NCI-H1694 treated with DMSO at 0.1 percent for 48 hours (cell line): ENCODE measurements at regions not wholly inside any gene's neighbourhood (a gene's known extent, or its start where the extent isn't known, plus 50 kb on each side); places are given as distances from the start of the nearest gene placed in this dataset.

Experiments used
- DNase-seq: peaks from one replicate; lab custom pipeline; 2025; lab: John Stamatoyannopoulos, UW

DNA sequence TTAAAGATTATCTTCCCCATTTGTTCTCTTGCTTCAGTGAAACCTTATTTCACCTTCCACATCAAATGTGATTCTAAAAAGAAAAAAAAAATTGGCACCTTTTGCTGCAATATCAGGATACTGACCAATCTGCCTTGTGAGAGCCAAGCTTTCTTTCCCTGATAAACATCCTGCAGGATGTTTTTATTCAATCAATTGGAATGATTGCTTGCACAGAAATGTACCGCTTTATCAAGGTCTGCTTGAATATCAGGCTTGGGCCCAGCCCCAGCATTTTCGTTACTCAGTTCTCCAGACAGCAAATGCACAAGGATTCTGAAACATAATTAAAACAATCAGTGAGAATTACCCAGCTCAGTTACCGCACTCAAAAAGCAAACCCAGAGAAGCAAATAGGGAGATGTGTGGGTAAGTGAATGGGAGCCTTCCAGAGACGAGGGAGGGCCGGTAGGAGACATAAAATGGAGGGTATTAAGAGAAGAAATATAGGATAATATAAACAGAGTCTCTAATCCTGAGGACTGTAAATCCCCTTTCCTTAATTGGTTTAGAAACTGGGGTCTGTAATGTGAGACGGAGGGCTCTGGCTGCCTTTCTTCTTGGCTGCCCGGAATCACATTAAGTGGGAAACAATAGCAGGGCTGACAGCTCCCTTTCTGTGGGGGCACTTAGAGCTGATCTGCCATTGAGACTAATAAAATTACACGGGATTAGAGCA lies 291.8 kb downstream of the ICOS start:
- DNase-seq, result no peak

DNA sequence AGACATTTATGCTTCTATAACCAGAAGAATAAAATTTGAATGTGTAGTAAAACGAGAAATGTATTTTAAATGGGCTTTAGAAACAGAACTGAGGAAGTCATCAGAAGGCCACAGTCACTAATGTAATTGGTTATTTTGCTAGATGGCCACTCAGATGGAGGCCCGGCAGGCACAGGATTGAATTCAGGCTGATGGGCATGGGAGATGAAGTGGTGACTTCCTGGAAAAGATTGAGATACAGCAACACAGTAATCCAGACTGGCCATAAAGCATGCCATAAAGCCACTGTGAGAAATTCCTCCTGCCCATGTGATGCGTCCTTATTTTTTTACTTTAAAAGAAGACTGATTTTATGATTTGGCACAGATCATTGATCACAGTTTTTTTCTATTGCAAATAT lies 297.7 kb downstream of the ICOS start:
- DNase-seq, result no peak

DNA sequence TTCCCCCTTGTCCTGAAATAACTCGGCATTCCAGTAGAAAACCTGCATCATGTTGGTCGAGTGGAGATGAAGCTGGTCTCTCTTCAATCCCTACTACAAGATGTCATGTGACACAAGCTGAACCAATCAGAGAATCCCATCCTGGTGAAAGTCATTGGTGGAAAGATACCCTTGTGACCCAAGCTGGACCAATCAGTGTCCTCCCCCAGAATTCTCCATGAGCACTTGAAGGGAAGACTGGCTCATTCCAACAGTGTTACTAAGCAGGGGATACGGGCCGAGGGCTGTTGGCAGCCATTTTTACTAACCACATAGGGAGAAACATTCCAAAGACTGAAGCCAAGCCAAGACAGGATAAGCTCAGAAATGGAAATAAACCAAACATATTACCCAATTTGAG lies 298.3 kb downstream of the ICOS start:
- no peak for DNase-seq

GRCh38 chr2:204237416-204237815 lies 300.9 kb downstream of the ICOS start:
- no peak for DNase-seq

- DNase-seq, result no peak
These were observed 303.0 kb downstream of the ICOS start for GRCh38 chr2:204239411-204240165.

GRCh38 chr2:204240961-204241360 lies 304.3 kb upstream of the PARD3B start:
- DNase-seq, result no peak

DNA sequence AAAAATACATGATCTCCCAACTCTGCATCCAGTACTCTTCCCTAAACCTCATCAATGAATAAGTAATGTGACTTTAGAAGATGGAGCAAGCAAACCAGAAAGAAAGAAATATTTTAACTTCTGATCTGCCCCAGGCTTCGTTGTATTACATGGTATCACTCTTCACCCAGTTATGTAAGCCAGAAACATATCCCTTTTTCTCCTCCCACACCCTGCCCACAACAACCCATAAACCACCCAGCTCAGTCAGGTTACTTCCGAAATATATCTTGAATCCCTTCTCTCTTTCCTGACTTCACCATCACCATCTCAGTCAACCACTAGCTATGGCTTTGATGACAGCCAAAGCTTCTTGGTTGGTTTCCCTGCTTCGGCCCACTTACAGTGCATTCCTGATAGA lies 295.8 kb upstream of the PARD3B start:
- no peak for DNase-seq

DNA sequence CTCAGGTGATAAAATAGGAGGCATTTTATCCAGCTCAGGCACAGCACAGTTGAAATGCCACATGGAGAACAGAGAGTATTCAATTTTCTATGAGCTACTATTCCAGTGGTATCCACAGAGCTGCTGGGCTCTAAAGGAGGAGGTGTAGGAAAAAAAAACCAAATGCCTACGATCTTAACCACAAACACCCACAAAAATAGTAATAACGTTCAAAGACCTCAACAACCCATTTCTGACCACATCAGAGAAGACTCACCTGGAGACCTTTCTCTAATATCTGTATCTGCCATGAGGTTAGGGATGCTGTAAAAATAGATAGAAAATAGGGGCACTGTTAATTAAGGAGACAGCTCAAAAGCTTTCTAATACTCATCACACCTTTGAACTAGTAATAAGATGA lies 294.6 kb upstream of the PARD3B start:
- no peak for DNase-seq

GRCh38 chr2:204251158-204251997 lies 293.9 kb upstream of the PARD3B start:
- no peak for DNase-seq

DNA sequence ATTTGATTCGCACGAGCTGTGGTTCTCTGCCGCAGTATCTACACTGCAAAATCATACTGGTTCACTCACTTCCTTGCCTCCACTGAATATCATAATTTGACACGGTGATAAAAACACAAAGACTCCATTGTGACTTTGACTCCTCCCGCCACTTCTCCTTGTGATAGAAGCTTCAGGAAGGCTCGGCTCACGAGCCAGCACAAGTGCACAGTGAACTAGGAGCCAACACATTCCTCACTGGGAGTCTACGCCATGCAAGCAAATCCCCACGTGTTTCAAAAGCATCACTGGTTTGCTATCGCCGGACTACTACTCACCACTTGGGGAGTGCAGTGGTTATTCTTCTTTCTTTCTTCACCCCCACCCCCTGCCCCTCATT lies 293.3 kb upstream of the PARD3B start:
- no peak for DNase-seq

DNA sequence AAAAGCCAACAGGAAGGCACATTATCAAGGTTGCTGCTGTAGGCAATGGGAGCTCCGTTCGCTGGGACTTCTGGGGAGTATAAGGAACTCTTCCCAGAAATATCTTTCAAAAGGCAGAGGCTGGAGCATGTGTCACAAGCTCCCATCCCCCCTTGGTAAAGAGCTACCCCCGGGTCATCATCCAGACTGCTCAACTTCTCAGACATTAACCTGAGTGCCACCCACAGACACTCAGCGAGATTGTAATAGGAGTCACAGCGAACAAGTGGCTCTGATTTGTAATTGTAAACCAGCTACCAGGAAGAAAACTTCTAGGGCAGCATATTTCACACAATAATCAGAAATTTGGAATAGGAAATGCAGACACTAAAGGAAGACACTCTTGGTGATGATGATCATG lies 290.2 kb upstream of the PARD3B start:
- DNase-seq, result no peak

- DNase-seq, result no peak
These were observed 289.7 kb upstream of the PARD3B start for GRCh38 chr2:204255526-204255925.

- DNase-seq, result no peak
These were observed 287.5 kb upstream of the PARD3B start for GRCh38 chr2:204257781-204258180.

- DNase-seq, result no peak
These were observed 286.4 kb upstream of the PARD3B start for GRCh38 chr2:204258890-204259289.

DNA sequence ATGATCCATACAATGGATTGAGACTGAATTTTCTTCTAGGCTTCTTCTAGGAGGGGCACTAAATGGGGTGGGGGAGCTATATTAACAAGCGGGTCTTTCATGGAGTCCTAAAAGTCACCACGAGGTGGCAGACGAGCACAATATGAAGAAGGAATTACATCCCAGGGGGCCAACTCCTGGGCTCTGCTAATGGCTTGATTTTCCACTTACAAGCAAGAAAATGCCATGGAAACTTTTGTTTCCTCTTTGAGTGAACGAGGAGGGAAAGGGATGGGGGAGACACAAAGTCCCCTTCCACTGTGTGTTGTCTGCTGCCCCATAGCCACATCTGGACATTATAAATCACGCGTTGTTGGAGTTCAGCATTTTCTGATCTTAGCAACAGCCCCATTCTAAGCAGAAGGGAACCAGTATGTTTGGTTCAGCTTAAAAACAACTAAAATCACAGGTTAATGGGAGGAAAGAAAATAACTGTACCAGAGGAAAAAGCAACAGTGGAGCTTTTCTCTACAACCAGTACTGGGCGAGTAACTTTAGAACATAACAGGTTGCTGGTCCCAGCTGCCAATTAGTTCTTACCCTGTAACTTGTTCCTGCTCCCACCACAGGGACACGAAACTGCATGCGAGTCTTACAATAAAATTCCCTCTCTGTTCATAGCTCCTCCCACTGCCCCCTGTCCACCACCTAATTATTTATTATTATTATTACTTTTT lies 285.0 kb upstream of the PARD3B start:
- peak; percentile 74 for DNase-seq

GRCh38 chr2:204260901-204261300 lies 284.4 kb upstream of the PARD3B start:
- peak; percentile 50 for DNase-seq

DNA sequence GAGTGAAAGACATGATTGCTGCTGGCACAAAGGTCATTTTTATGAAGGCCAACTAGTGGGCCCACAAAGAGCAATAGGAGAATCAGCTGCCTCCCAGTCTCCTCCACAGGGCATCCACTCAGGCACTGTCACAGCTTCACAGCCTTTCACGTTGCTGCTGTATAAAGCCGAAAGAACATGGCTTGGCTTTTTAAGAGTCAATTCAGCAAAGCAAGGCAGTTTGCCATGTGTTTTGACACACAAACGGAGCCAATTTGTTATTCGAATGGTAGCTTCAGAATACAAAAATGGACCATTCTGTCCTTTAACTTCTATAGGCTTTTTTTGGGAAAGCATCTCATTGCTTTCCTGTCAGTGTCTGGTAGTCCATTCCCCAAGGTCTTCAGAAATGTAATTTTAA lies 283.4 kb upstream of the PARD3B start:
- DNase-seq, result peak; percentile 23

DNA sequence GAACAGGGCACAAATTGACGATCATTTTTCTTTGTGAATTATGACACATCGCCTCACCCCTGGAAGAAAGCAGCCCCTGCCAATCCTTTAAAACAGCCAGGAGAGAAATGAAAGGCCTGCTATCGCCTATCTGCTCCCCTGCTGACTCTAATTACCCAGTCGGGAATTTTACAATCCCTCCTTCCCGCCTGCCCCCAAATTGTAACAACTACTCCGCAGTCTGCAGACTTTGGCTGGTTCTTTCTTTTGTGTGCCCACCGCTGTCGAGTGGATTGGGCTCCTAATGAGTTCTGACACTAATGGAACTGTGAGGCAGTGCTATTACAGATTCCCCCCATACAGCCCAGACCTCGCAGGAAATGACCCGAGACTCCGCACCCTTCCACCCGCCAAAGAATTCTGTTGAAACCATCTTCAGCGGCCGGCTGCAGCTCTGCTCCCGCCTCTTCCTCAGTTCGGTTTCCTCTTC lies 281.2 kb upstream of the PARD3B start:
- no peak for DNase-seq

GRCh38 chr2:204264621-204265140 lies 280.6 kb upstream of the PARD3B start:
- DNase-seq, result peak; percentile 92

GRCh38 chr2:204265681-204266181 lies 279.5 kb upstream of the PARD3B start:
- DNase-seq, result no peak

DNA sequence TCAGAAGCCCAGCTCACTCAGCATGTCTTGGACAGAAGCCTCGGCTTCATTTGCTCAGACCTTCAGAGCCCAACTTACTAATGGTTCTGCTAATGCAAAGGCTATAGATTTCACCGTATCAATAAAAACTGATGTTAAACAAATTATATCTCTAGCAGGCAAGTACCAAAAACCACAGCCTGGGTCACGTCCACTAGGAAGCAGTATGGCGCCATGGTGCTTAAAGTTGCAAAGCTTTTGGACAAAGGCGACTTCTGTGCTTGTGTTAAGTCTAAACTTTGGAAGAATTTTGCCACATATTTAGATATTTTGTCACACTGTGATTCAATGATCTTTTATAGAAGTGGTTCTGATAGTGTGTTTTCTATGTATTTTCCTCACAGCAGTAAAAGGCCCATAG lies 276.8 kb upstream of the PARD3B start:
- DNase-seq, result no peak

- DNase-seq, result no peak
These were observed 276.3 kb upstream of the PARD3B start for GRCh38 chr2:204268971-204269370.
